Stimulated activated CD8-positive, alpha-beta memory T cell treated with anti-CD3 and anti-CD28 coated beads, Interleukin-7, amount 100 ng/mL, for 4 hours (primary cell): ENCODE measurements at regions not wholly inside any gene's neighbourhood (a gene's known extent, or its start where the extent isn't known, plus 50 kb on each side); places are given as distances from the start of the nearest gene placed in this dataset.
"Not testable (repeated sequence)": the region's sequence is repeated elsewhere in the genome, so short reads cannot be mapped to it uniquely, and the experiment has no call there.

Experiments used
- DNase-seq, 2 donors: peaks; one replicate each; pipeline ENCODE4 v3.0.0-alpha.2; 2020; ENCODE audit warnings: low read depth in 2 of 2

GRCh38 chr22:27247701-27248434 lies 553.7 kb downstream of the MN1 start:
- no peak for DNase-seq

GRCh38 chr22:27250418-27250817 lies 551.1 kb downstream of the MN1 start:
- DNase-seq: no peak

- no peak for DNase-seq
Observed at GRCh38 chr22:27250886-27251285, 550.7 kb downstream of the MN1 start.

- no peak for DNase-seq
Observed at GRCh38 chr22:27251563-27251962, 550.0 kb downstream of the MN1 start.

- no peak for DNase-seq
Observed at GRCh38 chr22:27252282-27253049, 549.1 kb downstream of the MN1 start.

GRCh38 chr22:27253108-27253902 lies 548.3 kb downstream of the MN1 start:
- no peak for DNase-seq

- DNase-seq: not testable (repeated sequence)
Observed at GRCh38 chr22:27254063-27254462, 547.5 kb downstream of the MN1 start.

- DNase-seq: no peak
Observed at GRCh38 chr22:27255580-27255979, 546.0 kb downstream of the MN1 start.

- no peak for DNase-seq
Observed at GRCh38 chr22:27257987-27258386, 543.6 kb downstream of the MN1 start.

- no peak for DNase-seq
Observed at GRCh38 chr22:27258616-27259172, 542.9 kb downstream of the MN1 start.

GRCh38 chr22:27259433-27259832 lies 542.1 kb downstream of the MN1 start:
- DNase-seq: no peak

- no peak for DNase-seq
Observed at GRCh38 chr22:27260087-27260698, 541.4 kb downstream of the MN1 start.

GRCh38 chr22:27262361-27262760 lies 539.2 kb downstream of the MN1 start:
- no peak for DNase-seq

GRCh38 chr22:27264184-27264583 lies 537.4 kb downstream of the MN1 start:
- no peak for DNase-seq

GRCh38 chr22:27267145-27267544 lies 534.4 kb downstream of the MN1 start:
- DNase-seq: no peak

- no peak for DNase-seq
Observed at GRCh38 chr22:27269751-27270543, 531.6 kb downstream of the MN1 start.

- DNase-seq: no peak
Observed at GRCh38 chr22:27270818-27271510, 530.6 kb downstream of the MN1 start.

GRCh38 chr22:27273436-27273835 lies 528.1 kb downstream of the MN1 start:
- no peak for DNase-seq

GRCh38 chr22:27273853-27274252 lies 527.7 kb downstream of the MN1 start:
- DNase-seq: no peak

- DNase-seq: no peak
Observed at GRCh38 chr22:27274770-27275449, 526.6 kb downstream of the MN1 start.
